ENCODE measurements at regions not wholly inside any gene's neighbourhood (a gene's known extent, or its start where the extent isn't known, plus 50 kb on each side); places are given as distances from the start of the nearest gene placed in this dataset.

DNA sequence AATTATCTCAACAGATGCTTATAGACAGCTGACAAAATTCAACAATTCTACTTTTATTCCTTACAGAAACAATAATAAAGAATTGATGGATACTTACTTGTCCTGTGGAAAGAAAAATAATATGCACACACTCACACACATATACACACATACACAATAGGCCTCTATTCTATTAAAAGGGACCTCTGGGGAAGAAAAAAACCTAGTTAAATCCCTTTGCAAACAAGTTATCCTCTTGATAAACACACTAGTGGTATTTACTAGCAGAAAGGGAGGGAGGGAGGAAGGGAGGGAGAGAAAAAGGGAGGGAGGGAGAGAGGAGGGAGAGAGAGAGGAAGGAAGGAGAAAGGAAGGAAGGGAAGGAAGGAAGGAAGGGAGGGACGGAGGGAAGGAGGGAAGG is 486.4 kb downstream of the HINT1 start:
- TF ChIP-seq, protein P1, sequence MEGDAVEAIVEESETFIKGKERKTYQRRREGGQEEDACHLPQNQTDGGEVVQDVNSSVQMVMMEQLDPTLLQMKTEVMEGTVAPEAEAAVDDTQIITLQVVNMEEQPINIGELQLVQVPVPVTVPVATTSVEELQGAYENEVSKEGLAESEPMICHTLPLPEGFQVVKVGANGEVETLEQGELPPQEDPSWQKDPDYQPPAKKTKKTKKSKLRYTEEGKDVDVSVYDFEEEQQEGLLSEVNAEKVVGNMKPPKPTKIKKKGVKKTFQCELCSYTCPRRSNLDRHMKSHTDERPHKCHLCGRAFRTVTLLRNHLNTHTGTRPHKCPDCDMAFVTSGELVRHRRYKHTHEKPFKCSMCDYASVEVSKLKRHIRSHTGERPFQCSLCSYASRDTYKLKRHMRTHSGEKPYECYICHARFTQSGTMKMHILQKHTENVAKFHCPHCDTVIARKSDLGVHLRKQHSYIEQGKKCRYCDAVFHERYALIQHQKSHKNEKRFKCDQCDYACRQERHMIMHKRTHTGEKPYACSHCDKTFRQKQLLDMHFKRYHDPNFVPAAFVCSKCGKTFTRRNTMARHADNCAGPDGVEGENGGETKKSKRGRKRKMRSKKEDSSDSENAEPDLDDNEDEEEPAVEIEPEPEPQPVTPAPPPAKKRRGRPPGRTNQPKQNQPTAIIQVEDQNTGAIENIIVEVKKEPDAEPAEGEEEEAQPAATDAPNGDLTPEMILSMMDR (conservative IDR thresholded peaks at IDR 0.05; ENCODE audit: low read depth in 2 of 2), result no peak
- TF ChIP-seq EZH2phosphoT487 (IDR thresholded peaks at IDR 0.05; ENCODE audit: unreplicated experiment) (no peak), EZH2 (IDR thresholded peaks at IDR 0.05; ENCODE audit: low read depth, unreplicated experiment) (no peak), POLR2AphosphoS5 (IDR thresholded peaks at IDR 0.05; ENCODE audit: low read depth) (no peak), ZNF114 (CRISPR knock-in tag; IDR thresholded peaks at IDR 0.05) (no peak)
- TF ChIP-seq, protein P2, sequence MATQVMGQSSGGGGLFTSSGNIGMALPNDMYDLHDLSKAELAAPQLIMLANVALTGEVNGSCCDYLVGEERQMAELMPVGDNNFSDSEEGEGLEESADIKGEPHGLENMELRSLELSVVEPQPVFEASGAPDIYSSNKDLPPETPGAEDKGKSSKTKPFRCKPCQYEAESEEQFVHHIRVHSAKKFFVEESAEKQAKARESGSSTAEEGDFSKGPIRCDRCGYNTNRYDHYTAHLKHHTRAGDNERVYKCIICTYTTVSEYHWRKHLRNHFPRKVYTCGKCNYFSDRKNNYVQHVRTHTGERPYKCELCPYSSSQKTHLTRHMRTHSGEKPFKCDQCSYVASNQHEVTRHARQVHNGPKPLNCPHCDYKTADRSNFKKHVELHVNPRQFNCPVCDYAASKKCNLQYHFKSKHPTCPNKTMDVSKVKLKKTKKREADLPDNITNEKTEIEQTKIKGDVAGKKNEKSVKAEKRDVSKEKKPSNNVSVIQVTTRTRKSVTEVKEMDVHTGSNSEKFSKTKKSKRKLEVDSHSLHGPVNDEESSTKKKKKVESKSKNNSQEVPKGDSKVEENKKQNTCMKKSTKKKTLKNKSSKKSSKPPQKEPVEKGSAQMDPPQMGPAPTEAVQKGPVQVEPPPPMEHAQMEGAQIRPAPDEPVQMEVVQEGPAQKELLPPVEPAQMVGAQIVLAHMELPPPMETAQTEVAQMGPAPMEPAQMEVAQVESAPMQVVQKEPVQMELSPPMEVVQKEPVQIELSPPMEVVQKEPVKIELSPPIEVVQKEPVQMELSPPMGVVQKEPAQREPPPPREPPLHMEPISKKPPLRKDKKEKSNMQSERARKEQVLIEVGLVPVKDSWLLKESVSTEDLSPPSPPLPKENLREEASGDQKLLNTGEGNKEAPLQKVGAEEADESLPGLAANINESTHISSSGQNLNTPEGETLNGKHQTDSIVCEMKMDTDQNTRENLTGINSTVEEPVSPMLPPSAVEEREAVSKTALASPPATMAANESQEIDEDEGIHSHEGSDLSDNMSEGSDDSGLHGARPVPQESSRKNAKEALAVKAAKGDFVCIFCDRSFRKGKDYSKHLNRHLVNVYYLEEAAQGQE (IDR thresholded peaks at IDR 0.05; ENCODE audit: unreplicated experiment), result no peak

Measured in GM23338 (cell line).